Activated T-cell treated with anti-CD3 and anti-CD28 coated beads, Interleukin-2, amount 50 U/mL, for 72 hours (primary cell): ENCODE measurements at regions not wholly inside any gene's neighbourhood (a gene's known extent, or its start where the extent isn't known, plus 50 kb on each side); places are given as distances from the start of the nearest gene placed in this dataset.

Source experiments
- ATAC-seq, 2 donors: fragments of 150-1000 bp; cut with Tn5 transposase; replicated peaks in 1 of 2; 2 replicates each; pipeline ENCODE4 v1.10.0; 2021; ENCODE audit warnings: moderate library complexity in 2 of 2, mild to moderate bottlenecking in 1 of 2
- DNase-seq, 2 donors: peaks; one replicate each; pipeline ENCODE4 v3.0.0; 2021 to 2022; ENCODE audit warnings: mixed read lengths in 1 of 2
- H3K27ac Mint-ChIP-seq: one replicate; pipeline ENCODE4 v1.8.0; 2022; ENCODE audit warnings: mild to moderate bottlenecking, moderate library complexity, mixed read lengths
- H3K27me3 Mint-ChIP-seq: one replicate; pipeline ENCODE4 v1.8.0; 2022; ENCODE audit warnings: low read depth, mixed read lengths
- H3K36me3 Mint-ChIP-seq, 2 donors: one replicate each; pipeline ENCODE4 v1.8.0; 2022; ENCODE audit warnings: mixed read lengths in 2 of 2, mild to moderate bottlenecking in 1 of 2; ENCODE audit not compliant: insufficient read depth in 2 of 2
- H3K4me1 Mint-ChIP-seq: one replicate; pipeline ENCODE4 v1.8.0; 2022; ENCODE audit warnings: low read depth, mixed read lengths
- H3K4me3 Mint-ChIP-seq, 2 donors: one replicate each; pipeline ENCODE4 v1.8.0; 2022; ENCODE audit warnings: mild to moderate bottlenecking in 2 of 2, mixed read lengths in 2 of 2, moderate library complexity in 2 of 2
- H3K9me3 Mint-ChIP-seq, 2 donors: one replicate each; pipeline ENCODE4 v1.8.0; 2022; ENCODE audit warnings: mixed read lengths in 2 of 2

DNA sequence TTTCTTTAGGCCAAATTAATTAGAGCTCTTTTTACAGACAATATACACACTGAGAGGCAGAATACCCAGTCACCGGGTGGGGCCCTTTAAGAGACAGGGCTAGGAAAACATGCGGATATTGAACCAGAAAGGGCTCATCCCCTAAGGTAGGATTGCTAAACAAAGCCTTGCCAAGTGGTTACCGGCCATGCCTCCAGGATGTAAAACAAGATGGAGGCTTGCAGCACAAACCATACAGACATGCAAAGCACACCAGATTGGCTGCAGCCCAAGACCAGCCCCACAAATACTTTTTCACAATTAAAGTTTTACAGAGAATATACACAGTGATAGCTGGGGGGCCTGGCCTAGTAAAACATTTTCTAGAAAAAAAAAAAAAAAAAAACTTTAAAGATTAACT is 210.0 kb downstream of the KLHL4 start:
- no peaks in the 10 kb centered on the region for H3K4me1 Mint-ChIP-seq
- H3K4me3 Mint-ChIP-seq = no peak overlapping the region
- H3K36me3 Mint-ChIP-seq = no peaks in the 10 kb centered on the region
- DNase-seq (no peak), ATAC-seq (no peak)
- peaks cover 0 to 2% of the 10 kb centered on the region in 2 donors for H3K9me3 Mint-ChIP-seq
- no peaks in the 10 kb centered on the region for H3K27me3 Mint-ChIP-seq
- H3K27ac Mint-ChIP-seq = no peak overlapping the region

DNA sequence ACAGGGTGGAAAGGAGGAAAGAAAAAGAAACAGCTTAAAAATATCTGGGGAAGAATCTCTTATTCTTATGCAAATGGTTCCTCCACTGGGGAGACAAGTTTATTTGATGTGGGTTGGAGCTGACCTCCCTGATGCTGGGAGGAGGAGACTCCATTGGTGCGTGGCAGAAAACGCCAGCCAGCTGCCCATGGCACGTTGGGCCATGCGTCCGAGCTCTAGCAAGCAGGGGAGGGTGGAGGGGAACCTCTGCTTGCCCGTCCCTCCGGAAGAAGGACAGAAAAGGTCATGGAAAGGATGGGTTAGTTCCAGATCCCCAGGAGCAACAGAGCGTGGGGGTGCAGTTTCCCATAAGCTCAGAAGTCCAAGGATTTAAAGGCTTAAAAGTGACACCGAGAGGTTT is 210.4 kb downstream of the KLHL4 start:
- Mint-ChIP-seq H3K9me3 (peaks cover 0 to 2% of the 10 kb centered on the region in 2 donors), H3K4me1 (no peaks in the 10 kb centered on the region), H3K36me3 (no peaks in the 10 kb centered on the region), H3K27ac (no peak overlapping the region), H3K27me3 (no peaks in the 10 kb centered on the region), H3K4me3 (no peak overlapping the region)
- no peak for DNase-seq
- no peak for ATAC-seq

DNA sequence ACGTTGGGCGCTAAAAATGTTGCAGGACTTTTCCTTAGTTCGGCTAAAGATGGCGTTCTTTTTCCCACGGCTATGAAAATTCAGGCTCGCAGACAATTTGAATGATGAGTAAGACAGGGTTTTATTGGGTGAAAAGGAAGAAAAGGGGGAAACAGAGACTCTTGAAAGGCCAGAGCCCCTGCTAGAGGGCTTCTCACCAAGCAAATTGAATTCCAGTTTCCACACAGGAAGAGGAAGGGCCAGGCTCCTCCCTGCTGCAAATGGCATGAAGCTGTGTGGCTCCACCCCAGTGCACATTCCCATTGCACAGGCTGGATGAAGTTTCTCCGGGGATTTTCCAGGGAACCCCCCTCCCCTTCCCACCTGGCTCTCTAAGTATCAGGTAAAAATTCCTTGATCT is 210.9 kb downstream of the KLHL4 start:
- Mint-ChIP-seq H3K27me3 (no peaks in the 10 kb centered on the region), H3K9me3 (peaks cover 0 to 2% of the 10 kb centered on the region in 2 donors), H3K4me1 (no peaks in the 10 kb centered on the region), H3K4me3 (no peak overlapping the region), H3K27ac (no peak overlapping the region), H3K36me3 (no peaks in the 10 kb centered on the region)
- ATAC-seq (no peak), DNase-seq (no peak)

DNA sequence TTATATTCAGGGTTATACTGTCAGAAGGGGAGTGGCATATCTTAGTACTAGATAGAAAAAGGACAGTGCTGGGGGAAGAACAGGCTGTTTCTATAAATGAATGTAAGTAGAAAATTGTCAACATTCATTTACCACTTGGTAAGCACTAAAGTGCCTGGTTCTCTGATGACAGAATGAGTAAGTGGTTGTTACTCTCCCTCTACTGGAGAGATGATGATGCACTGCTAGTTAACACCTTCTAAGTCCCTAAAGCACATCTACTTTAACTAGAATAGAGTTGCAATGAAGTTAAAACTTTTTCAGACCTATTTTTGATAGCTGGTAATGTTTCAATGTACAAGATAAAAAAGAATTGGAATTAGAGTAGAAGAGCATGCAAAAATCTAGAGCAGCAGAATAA is 214.5 kb downstream of the KLHL4 start:
- Mint-ChIP-seq H3K4me1 (no peaks in the 10 kb centered on the region), H3K4me3 (no peak overlapping the region), H3K27ac (no peak overlapping the region), H3K36me3 (no peaks in the 10 kb centered on the region), H3K27me3 (no peaks in the 10 kb centered on the region), H3K9me3 (peaks cover 0 to 2% of the 10 kb centered on the region in 2 donors)
- ATAC-seq (no peak), DNase-seq (no peak)

DNA sequence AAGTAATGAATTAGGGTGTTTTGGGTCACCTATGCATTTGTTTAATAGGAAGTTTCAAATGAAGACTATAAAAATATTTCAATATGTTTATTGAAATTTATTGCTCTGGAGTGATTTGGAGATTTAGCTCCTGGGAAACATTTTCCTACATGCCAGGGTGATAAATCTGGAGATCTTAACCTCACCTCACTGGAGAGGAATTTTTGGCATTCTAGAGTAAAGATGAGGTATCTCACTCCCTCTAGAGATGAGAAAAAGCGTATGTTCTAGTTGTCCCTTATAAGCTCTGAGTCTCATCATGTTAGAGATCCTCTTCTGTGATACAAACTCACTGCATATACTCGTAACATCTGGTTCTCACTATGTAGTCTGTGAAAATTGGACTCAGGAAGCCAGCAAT is 219.0 kb downstream of the KLHL4 start:
- DNase-seq (no peak), ATAC-seq (no peak)
- H3K27ac Mint-ChIP-seq = no peak overlapping the region
- peaks cover 0 to 2% of the 10 kb centered on the region in 2 donors for H3K9me3 Mint-ChIP-seq
- H3K27me3 Mint-ChIP-seq = no peaks in the 10 kb centered on the region
- no peaks in the 10 kb centered on the region for H3K4me1 Mint-ChIP-seq
- no peak overlapping the region for H3K4me3 Mint-ChIP-seq
- H3K36me3 Mint-ChIP-seq = no peaks in the 10 kb centered on the region

DNA sequence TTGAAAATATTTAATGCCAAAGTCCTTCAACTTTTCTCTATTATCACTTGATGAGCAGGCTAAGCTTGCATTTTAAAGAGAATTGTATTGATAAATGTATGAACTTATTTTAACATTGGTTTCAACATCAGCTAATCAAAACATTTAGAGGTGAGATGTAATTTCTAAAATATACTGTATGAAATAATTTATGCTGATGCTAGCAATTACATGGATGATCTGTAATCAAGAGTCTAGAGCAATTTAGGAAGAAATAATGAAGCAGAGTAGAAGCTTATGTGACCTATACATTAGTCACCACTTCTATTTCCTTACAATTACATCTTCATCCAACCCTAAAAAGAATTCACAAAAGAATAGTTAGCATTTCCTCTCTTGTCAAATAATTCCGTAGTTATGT is 226.8 kb downstream of the KLHL4 start:
- H3K9me3 Mint-ChIP-seq = no peaks in the 10 kb centered on the region
- DNase-seq = no peak
- no peak overlapping the region for H3K4me3 Mint-ChIP-seq
- no peaks in the 10 kb centered on the region for H3K36me3 Mint-ChIP-seq
- H3K27ac Mint-ChIP-seq = no peak overlapping the region
- H3K27me3 Mint-ChIP-seq = no peaks in the 10 kb centered on the region
- no peak for ATAC-seq
- no peaks in the 10 kb centered on the region for H3K4me1 Mint-ChIP-seq

DNA sequence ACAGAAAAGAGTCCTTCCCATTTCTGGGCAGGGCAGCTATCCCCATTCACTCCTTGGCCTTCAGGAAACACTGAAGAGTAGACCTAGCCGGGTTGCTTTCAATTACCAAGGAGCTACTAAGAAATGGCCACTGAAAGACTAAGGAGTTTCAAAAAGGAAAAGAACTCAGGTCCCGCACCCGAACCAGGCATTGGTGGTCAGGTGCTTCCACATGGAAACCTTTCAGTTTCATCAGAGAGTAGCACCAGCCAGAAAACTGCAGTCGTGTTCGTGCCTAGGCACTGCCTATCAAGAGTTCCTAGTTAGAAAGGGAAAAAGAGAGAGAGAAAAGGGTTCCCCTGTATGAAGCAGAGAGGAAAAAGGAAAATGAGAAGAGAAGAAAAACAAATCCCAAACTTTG is 237.9 kb downstream of the KLHL4 start:
- Mint-ChIP-seq H3K4me3 (no peak overlapping the region), H3K27ac (no peak overlapping the region), H3K27me3 (no peaks in the 10 kb centered on the region), H3K9me3 (peaks cover 2 to 7% of the 10 kb centered on the region in 2 donors), H3K4me1 (no peaks in the 10 kb centered on the region), H3K36me3 (no peaks in the 10 kb centered on the region)
- no peak for DNase-seq
- ATAC-seq = no peak

DNA sequence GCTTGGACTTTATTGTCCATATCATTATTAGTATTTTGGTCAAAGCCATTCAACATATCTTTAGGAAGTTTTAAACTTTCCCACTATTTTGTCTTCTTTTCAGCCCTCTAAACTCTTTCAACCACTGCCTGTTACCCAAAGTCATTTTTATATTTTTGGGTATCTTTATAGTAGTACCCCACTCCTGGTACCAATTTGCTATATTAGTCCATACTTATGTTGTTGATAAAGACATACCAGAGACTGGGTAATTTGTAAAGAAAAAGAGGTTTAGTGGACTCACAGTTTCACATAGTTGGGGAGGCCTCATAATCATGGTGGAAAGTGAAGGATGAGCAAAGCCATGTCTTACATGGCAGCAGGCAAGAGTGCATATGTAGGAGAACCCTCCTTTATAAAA is 271.4 kb downstream of the KLHL4 start:
- Mint-ChIP-seq H3K9me3 (peaks cover under 1 to 4% of the 10 kb centered on the region in 2 donors), H3K4me1 (no peaks in the 10 kb centered on the region), H3K4me3 (no peak overlapping the region), H3K36me3 (peaks cover 0 to 3% of the 10 kb centered on the region in 2 donors), H3K27ac (no peak overlapping the region), H3K27me3 (no peaks in the 10 kb centered on the region)
- DNase-seq (no peak), ATAC-seq (no peak)

DNA sequence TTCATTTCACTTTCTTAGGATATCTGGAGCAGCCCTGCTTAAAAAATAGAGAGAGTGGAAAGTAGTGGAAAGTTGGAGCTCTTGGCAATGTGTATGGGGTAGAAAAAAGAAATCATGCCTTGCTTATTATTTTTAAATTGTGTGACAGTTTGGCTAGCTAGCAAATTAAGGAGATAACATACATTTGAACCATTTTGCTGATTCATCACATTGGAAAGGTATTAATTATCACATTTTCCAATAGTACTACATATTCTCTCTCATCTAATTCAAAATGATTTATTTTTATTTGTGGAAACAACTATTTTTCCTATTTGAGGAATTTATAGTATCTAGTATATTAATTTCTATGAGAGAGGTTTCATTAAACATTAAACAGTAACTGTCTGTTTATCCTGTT is 280.4 kb downstream of the KLHL4 start:
- Mint-ChIP-seq H3K4me1 (no peaks in the 10 kb centered on the region), H3K36me3 (no peaks in the 10 kb centered on the region), H3K27me3 (peaks cover 6% of the 10 kb centered on the region), H3K27ac (no peak overlapping the region), H3K4me3 (no peak overlapping the region), H3K9me3 (peaks cover 2 to 5% of the 10 kb centered on the region in 2 donors)
- no peak for ATAC-seq
- no peak for DNase-seq

DNA sequence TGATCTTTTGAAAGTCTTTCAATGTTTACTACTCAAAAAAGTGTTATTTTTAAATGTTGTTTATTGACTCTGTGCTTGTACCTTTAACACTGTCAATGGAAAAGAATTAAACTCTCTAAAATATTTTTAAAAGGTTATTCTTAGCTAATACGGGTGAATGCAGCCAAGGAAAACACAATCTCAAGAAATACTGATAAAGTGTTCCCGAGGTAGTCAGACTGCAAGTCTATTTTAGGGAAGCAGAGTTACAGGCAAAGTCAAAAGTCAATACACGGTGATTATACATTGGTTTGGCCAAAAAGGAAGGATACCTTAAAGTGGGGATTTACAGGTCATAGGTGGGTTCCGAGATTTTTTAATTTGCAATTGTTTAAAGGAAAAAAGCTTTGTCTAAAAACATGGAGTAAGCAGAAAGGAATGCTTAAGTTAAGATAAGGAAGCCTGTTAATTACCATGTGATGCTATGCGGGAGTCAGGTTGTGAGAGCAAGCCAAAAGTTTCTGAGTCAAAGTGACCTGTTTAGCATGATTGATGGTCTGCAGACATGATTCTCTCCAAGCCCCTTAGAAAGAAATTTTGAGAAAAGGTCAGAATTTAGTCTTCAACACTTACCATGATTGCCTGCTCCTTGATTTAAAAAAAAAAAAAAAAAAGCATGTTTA is 288.4 kb downstream of the KLHL4 start:
- H3K4me3 Mint-ChIP-seq = no peak overlapping the region
- no peaks in the 10 kb centered on the region for H3K4me1 Mint-ChIP-seq
- H3K27me3 Mint-ChIP-seq = peaks cover 8% of the 10 kb centered on the region
- DNase-seq = no peak
- ATAC-seq = no peak
- peaks cover 1 to 2% of the 10 kb centered on the region in 2 donors for H3K9me3 Mint-ChIP-seq
- no peak overlapping the region for H3K27ac Mint-ChIP-seq
- H3K36me3 Mint-ChIP-seq = no peaks in the 10 kb centered on the region

DNA sequence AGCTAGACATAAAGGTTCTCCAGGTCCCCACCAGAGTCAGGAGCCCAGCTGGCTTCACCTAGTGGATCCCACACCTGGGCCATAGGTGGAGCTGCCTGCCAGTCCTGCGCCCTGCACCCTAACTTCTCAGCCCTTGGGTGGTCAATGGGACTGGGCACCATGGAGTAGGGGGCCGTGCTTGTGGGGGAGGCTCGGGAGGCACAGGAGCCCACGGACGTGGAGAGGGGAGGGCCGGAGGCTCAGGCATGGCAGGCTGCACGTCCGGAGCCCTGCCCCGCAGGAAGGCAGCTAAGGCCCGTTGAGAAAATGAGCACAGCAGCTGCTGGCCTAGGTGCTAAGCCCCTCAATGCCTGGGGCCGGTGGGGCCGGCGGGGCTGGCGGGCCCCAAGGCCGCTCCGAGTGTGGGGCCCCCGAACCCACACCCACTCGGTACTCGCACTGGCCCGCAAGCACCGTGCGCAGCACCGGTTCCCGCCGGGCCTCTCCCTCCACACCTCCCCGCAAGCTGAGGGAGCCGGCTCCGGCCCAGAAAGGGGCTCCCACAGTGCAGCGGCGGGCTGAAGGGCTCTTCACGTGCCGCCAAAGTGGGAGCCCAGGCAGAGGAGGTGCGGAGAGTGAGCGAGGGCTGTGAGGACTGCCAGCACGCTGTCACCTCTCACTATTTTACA is 291.1 kb downstream of the KLHL4 start:
- no peak overlapping the region for H3K27ac Mint-ChIP-seq
- H3K27me3 Mint-ChIP-seq = peaks cover 8% of the 10 kb centered on the region
- peaks cover 1 to 2% of the 10 kb centered on the region in 2 donors for H3K9me3 Mint-ChIP-seq
- ATAC-seq (no peak), DNase-seq (no peak)
- no peaks in the 10 kb centered on the region for H3K4me1 Mint-ChIP-seq
- no peak overlapping the region for H3K4me3 Mint-ChIP-seq
- H3K36me3 Mint-ChIP-seq = no peaks in the 10 kb centered on the region

DNA sequence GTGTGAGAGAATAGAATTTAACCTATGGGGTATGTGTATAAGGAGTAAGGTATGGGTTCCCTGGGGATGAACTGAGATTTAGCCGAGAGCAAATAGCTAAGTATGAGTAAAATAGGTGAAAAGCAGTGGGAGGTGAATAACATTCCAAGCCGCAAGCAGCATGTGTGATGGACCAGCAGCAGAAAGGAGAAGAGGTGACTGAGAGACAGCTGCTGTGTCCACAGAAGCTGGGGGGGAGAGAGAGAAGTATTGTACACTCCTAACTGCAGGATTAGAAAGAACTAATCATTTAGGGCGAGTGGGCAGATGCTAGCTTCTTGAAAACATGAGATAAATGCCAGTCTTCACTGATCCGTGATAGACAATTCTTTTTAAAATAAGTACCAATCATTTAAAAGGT is 296.0 kb downstream of the KLHL4 start:
- no peak for DNase-seq
- Mint-ChIP-seq H3K36me3 (no peaks in the 10 kb centered on the region), H3K4me3 (no peak overlapping the region), H3K27me3 (no peaks in the 10 kb centered on the region), H3K9me3 (peaks cover 1 to 2% of the 10 kb centered on the region in 2 donors), H3K27ac (no peak overlapping the region), H3K4me1 (no peaks in the 10 kb centered on the region)
- ATAC-seq = no peak

DNA sequence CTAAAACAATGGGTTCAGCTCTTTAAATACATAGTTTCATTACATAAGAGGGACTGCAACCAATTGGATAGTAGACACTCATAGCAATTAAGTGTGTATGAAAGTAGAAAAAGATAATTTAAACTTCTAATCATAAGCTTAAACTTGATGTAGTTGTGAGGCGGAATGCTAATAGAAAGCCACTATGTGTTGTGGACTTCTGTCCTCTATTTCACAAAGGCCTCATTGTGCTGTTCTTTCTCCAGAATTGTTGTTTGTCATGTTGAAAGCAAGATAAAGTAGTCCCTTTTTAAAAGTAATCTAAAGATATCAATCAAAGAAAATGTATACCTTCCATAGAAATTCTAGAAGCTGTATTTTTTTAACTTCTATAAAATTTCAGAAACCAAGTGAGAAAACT is 329.4 kb downstream of the KLHL4 start:
- H3K27ac Mint-ChIP-seq = no peak overlapping the region
- no peaks in the 10 kb centered on the region for H3K36me3 Mint-ChIP-seq
- no peaks in the 10 kb centered on the region for H3K4me1 Mint-ChIP-seq
- no peak for ATAC-seq
- H3K27me3 Mint-ChIP-seq = no peaks in the 10 kb centered on the region
- no peak overlapping the region for H3K4me3 Mint-ChIP-seq
- H3K9me3 Mint-ChIP-seq = peaks cover 0 to 1% of the 10 kb centered on the region in 2 donors
- no peak for DNase-seq
